ENCODE measurements at regions not wholly inside any gene's neighbourhood (a gene's known extent, or its start where the extent isn't known, plus 50 kb on each side); places are given as distances from the start of the nearest gene placed in this dataset.
"Not testable (repeated sequence)": the region's sequence is repeated elsewhere in the genome, so short reads cannot be mapped to it uniquely, and the experiment has no call there.

- not testable (repeated sequence) for H3K9me3 ChIP-seq (ENCODE audit: control insufficient read depth in 2 of 2, low read length in 2 of 2); H3K36me3 ChIP-seq (ENCODE audit: control insufficient read depth in 2 of 2, insufficient read depth in 2 of 2, low read length in 2 of 2); H3K9ac ChIP-seq (ENCODE audit: low read depth in 1 of 2, low read length in 2 of 2)
Measured at GRCh38 chr15:84164423-84165292, 70.9 kb upstream of the GOLGA6L4 start.

GRCh38 chr15:84170029-84170428, 65.5 kb upstream of the GOLGA6L4 start:
- H3K36me3 ChIP-seq (ENCODE audit: control insufficient read depth in 2 of 2, insufficient read depth in 2 of 2, low read length in 2 of 2); H3K4me1 ChIP-seq (ENCODE audit: control insufficient read depth in 2 of 2, insufficient read depth in 2 of 2, low read length in 2 of 2); H3K9ac ChIP-seq (ENCODE audit: low read depth in 1 of 2, low read length in 2 of 2); H3K4me3 ChIP-seq (ENCODE audit: low read length in 2 of 2); H3K27ac ChIP-seq (ENCODE audit: low read depth in 2 of 2, low read length in 2 of 2); H3K27me3 ChIP-seq (ENCODE audit: control insufficient read depth in 2 of 2, insufficient read depth in 2 of 2, low read length in 2 of 2); H3K9me3 ChIP-seq (ENCODE audit: control insufficient read depth in 2 of 2, low read length in 2 of 2): not testable (repeated sequence)

More at GRCh38 chr15:84164423-84165292, 70.9 kb upstream of the GOLGA6L4 start:
- H3K27me3 ChIP-seq (ENCODE audit: control insufficient read depth in 2 of 2, insufficient read depth in 2 of 2, low read length in 2 of 2); H3K4me3 ChIP-seq (ENCODE audit: low read length in 2 of 2); H3K27ac ChIP-seq (ENCODE audit: low read depth in 2 of 2, low read length in 2 of 2); H3K4me1 ChIP-seq (ENCODE audit: control insufficient read depth in 2 of 2, insufficient read depth in 2 of 2, low read length in 2 of 2): not testable (repeated sequence)

- not testable (repeated sequence) for H3K27me3 ChIP-seq (ENCODE audit: control insufficient read depth in 2 of 2, insufficient read depth in 2 of 2, low read length in 2 of 2); H3K27ac ChIP-seq (ENCODE audit: low read depth in 2 of 2, low read length in 2 of 2); H3K4me3 ChIP-seq (ENCODE audit: low read length in 2 of 2); H3K4me1 ChIP-seq (ENCODE audit: control insufficient read depth in 2 of 2, insufficient read depth in 2 of 2, low read length in 2 of 2); H3K36me3 ChIP-seq (ENCODE audit: control insufficient read depth in 2 of 2, insufficient read depth in 2 of 2, low read length in 2 of 2); H3K9me3 ChIP-seq (ENCODE audit: control insufficient read depth in 2 of 2, low read length in 2 of 2); H3K9ac ChIP-seq (ENCODE audit: low read depth in 1 of 2, low read length in 2 of 2)
Measured at GRCh38 chr15:84173231-84173610, 62.4 kb upstream of the GOLGA6L4 start.

Measured in mucosa of rectum (tissue), 2 donors.